OCI-LY7 (cell line): ENCODE measurements at regions not wholly inside any gene's neighbourhood (a gene's known extent, or its start where the extent isn't known, plus 50 kb on each side); places are given as distances from the start of the nearest gene placed in this dataset.

ENCODE experiments used
- BruUV-seq: library from RNA; stranded (reverse); fragments of 400-500 nt; replicated peaks from 2 replicates; lab custom pipeline; 2021; lab: Mats Ljungman, UMichigan
- CTCF ChIA-PET: fragments of 300-600 bp; sonication (Branson Sonifier 250); formaldehyde crosslinking; loops from one replicate; lab custom pipeline; 2022; ENCODE audit warnings: antibody characterized with exemption; ENCODE audit not compliant: unreplicated experiment; lab: Charles Lee
- POLR2A ChIA-PET: fragments of 300-600 bp; sonication (Branson Sonifier 250); formaldehyde crosslinking; loops from one replicate; lab custom pipeline; 2022; ENCODE audit warnings: antibody characterized with exemption; lab: Charles Lee
- DNase-seq: peaks from one replicate; pipeline ENCODE4 v3.0.0-alpha.2; 2015; ENCODE audit warnings: low spot score
- H2AFZ ChIP-seq: fragments of 200-600 bp; sonication (generic), shearing (Covaris generic); 2 replicates; pipeline ENCODE4 v1.6.1; 2014; ENCODE audit warnings: mild to moderate bottlenecking, antibody characterized with exemption, low read length, moderate library complexity
- H3K27ac ChIP-seq: fragments of 200-600 bp; sonication (generic); 2 replicates; pipeline ENCODE4 v1.5.1; 2014; ENCODE audit warnings: mixed run types, low read depth, mild to moderate bottlenecking, moderate library complexity, low read length, inconsistent platforms; ENCODE audit not compliant: poor library complexity, severe bottlenecking
- H3K36me3 ChIP-seq: fragments of 200-600 bp; sonication (generic); 2 replicates; pipeline ENCODE4 v1.6.1; 2014; ENCODE audit warnings: mild to moderate bottlenecking, antibody characterized with exemption, low read length, moderate library complexity, mixed read lengths; ENCODE audit not compliant: insufficient read depth
- H3K4me1 ChIP-seq: fragments of 200-600 bp; sonication (generic); 2 replicates; pipeline ENCODE4 v1.5.1; 2014; ENCODE audit warnings: mild to moderate bottlenecking, low read length; ENCODE audit not compliant: insufficient read depth, poor library complexity, severe bottlenecking
- H3K4me2 ChIP-seq: fragments of 200-600 bp; sonication (generic); 2 replicates; pipeline ENCODE4 v1.6.1; 2014; ENCODE audit warnings: mild to moderate bottlenecking, low read length
- H3K4me3 ChIP-seq: fragments of 200-600 bp; sonication (generic); 2 replicates; pipeline ENCODE4 v1.5.1; 2014; ENCODE audit warnings: mild to moderate bottlenecking, low read depth, low read length; ENCODE audit not compliant: poor library complexity, severe bottlenecking
- H3K79me2 ChIP-seq: fragments of 200-600 bp; sonication (generic); 2 replicates; pipeline ENCODE4 v1.6.1; 2016; ENCODE audit warnings: low read depth, mild to moderate bottlenecking, low read length, moderate library complexity, mixed read lengths; ENCODE audit not compliant: insufficient read depth
- H3K9me2 ChIP-seq: fragments of 200-600 bp; sonication (generic); 2 replicates; pipeline ENCODE4 v1.6.1; 2016; ENCODE audit warnings: mild to moderate bottlenecking, low read length, mixed read lengths; ENCODE audit not compliant: insufficient read depth
- H3K9me3 ChIP-seq: fragments of 200-600 bp; sonication (generic); 2 replicates; pipeline ENCODE4 v1.6.1; 2014; ENCODE audit warnings: mild to moderate bottlenecking, mixed run types, low read length, mixed read lengths
- H4K20me1 ChIP-seq: fragments of 200-600 bp; sonication (generic); 2 replicates; pipeline ENCODE4 v1.6.1; 2014; ENCODE audit warnings: mild to moderate bottlenecking, antibody characterized with exemption, low read length, moderate library complexity, mixed read lengths; ENCODE audit not compliant: insufficient read depth
- EZH2phosphoT487 ChIP-seq: fragments of 200-600 bp; sonication (generic); IDR thresholded peaks from 2 replicates; pipeline ENCODE4 v1.6.1; 2018; ENCODE audit warnings: low read depth, borderline replicate concordance, mild to moderate bottlenecking, mixed run types, antibody characterized with exemption, low read length, moderate library complexity, mixed read lengths
- intact Hi-C: fragments of 100-400 bp; cut with micrococcal nuclease; formaldehyde crosslinking; loops from one replicate; pipeline ENCODE4 v1.10.0; 2022; ENCODE audit not compliant: unreplicated experiment
- TF ChIP-seq, protein P1 (sequence below): fragments of 200-600 bp; sonication (generic); conservative IDR thresholded peaks from 2 replicates; pipeline ENCODE4 v1.5.1; 2014; ENCODE audit warnings: mild to moderate bottlenecking, antibody characterized with exemption, low read length, moderate library complexity, mixed read lengths

DNA sequence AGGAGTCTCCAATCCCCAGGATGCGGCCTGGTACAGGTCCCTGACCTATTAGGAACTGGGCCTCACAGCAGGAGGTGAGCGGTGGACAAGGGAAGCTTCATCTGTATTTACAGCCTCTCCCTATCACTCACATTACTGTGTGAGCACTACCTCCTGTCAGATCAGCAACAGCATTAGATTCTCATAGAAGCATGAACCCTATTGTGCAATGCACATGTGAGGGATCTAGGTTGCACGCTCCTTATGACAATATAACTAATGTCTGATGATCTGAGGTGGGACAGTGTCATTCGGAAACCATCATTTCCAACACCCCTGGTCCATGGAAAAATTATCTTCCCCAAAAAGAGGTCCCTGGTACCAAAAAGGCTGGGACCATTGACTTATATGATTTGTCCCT is 1000.5 kb downstream of the FLRT2 start:
- Histone ChIP-seq H4K20me1 (no peaks in the 10 kb centered on the region), H3K27ac (no peak overlapping the region), H3K4me2 (no peak overlapping the region), H3K9me3 (no peaks in the 10 kb centered on the region), H3K79me2 (no peaks in the 10 kb centered on the region), H3K4me3 (no peak overlapping the region), H3K36me3 (no peaks in the 10 kb centered on the region), H3K9me2 (no peaks in the 10 kb centered on the region), H3K4me1 (no peaks in the 10 kb centered on the region), H2AFZ (no peak overlapping the region)
- TF ChIP-seq, protein P1, sequence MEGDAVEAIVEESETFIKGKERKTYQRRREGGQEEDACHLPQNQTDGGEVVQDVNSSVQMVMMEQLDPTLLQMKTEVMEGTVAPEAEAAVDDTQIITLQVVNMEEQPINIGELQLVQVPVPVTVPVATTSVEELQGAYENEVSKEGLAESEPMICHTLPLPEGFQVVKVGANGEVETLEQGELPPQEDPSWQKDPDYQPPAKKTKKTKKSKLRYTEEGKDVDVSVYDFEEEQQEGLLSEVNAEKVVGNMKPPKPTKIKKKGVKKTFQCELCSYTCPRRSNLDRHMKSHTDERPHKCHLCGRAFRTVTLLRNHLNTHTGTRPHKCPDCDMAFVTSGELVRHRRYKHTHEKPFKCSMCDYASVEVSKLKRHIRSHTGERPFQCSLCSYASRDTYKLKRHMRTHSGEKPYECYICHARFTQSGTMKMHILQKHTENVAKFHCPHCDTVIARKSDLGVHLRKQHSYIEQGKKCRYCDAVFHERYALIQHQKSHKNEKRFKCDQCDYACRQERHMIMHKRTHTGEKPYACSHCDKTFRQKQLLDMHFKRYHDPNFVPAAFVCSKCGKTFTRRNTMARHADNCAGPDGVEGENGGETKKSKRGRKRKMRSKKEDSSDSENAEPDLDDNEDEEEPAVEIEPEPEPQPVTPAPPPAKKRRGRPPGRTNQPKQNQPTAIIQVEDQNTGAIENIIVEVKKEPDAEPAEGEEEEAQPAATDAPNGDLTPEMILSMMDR: no peak
- TF ChIP-seq EZH2phosphoT487: no peak
- no peak for DNase-seq
- no TSS peak for BruUV-seq
- intact Hi-C loops: no loop called here
- ChIA-PET POLR2A (interaction anchor here (0.7 kb wide), 1 partner anchor 10 kb away, joined by 4 read pairs; no protein-coding TSS in a partner anchor), CTCF (no interaction called here)

DNA sequence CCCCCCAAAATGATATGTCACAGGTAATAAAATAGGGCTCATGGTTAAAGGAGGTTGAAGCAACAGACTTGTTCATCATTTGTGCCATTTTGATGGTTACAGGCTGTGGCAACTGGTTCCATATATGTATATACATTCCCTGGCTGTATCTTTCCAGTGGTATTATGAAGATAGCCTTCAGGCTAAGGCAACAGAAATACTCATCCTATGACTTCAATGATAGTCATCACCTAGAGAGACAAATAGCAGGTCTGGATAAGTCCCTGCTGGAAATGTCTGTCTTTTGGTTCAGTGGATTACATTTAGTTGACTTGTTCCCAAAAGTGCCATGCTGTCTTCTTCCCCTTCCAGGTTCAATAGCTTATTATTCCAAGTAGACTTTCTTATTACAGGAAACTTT is 997.4 kb downstream of the FLRT2 start:
- POLR2A ChIA-PET: no interaction called here
- no TSS peak for BruUV-seq
- DNase-seq: no peak
- no peaks in the 10 kb centered on the region for H3K9me2 ChIP-seq
- H3K36me3 ChIP-seq: no peaks in the 10 kb centered on the region
- no peak overlapping the region for H2AFZ ChIP-seq
- H3K4me1 ChIP-seq: no peaks in the 10 kb centered on the region
- no peak overlapping the region for H3K27ac ChIP-seq
- no peak overlapping the region for H3K4me2 ChIP-seq
- no peaks in the 10 kb centered on the region for H3K79me2 ChIP-seq
- TF ChIP-seq, protein P1: no peak
- no peak for TF ChIP-seq EZH2phosphoT487
- no peak overlapping the region for H3K4me3 ChIP-seq
- CTCF ChIA-PET: no interaction called here
- intact Hi-C loops: no loop called here
- H4K20me1 ChIP-seq: no peaks in the 10 kb centered on the region
- no peaks in the 10 kb centered on the region for H3K9me3 ChIP-seq

DNA sequence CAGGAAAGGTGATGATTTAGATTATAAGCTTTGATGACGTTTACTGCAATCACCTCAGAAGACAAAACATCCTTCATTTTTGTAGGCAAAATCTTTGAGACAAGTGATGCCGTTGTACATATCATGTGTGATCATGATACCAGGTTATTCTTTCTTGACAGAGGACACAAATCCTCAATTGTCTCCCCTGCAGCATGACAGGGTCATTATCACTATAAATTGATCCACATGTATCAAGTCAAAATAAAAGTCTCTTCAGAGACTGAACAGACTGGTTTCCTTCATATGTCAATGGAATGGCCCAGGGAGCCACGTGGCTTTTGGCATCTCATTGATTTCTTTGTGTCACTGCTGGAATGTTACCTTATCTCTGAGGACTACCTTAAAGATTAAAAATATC is 995.7 kb downstream of the FLRT2 start:
- no TSS peak for BruUV-seq
- H3K9me3 ChIP-seq: no peaks in the 10 kb centered on the region
- no peaks in the 10 kb centered on the region for H3K4me1 ChIP-seq
- TF ChIP-seq, protein P1: no peak
- TF ChIP-seq EZH2phosphoT487: no peak
- POLR2A ChIA-PET: interaction anchor here (0.6 kb wide), 1 partner anchor 168 kb away, joined by 3 read pairs; no protein-coding TSS in a partner anchor
- DNase-seq: no peak
- CTCF ChIA-PET: no interaction called here
- H3K4me2 ChIP-seq: no peak overlapping the region
- H3K27ac ChIP-seq: no peak overlapping the region
- no peaks in the 10 kb centered on the region for H3K9me2 ChIP-seq
- H3K4me3 ChIP-seq: no peak overlapping the region
- H3K36me3 ChIP-seq: no peaks in the 10 kb centered on the region
- intact Hi-C loops: no loop called here
- H3K79me2 ChIP-seq: no peaks in the 10 kb centered on the region
- no peaks in the 10 kb centered on the region for H4K20me1 ChIP-seq
- H2AFZ ChIP-seq: no peak overlapping the region
